ENCODE measurements at regions not wholly inside any gene's neighbourhood (a gene's known extent, or its start where the extent isn't known, plus 50 kb on each side); places are given as distances from the start of the nearest gene placed in this dataset.

DNA sequence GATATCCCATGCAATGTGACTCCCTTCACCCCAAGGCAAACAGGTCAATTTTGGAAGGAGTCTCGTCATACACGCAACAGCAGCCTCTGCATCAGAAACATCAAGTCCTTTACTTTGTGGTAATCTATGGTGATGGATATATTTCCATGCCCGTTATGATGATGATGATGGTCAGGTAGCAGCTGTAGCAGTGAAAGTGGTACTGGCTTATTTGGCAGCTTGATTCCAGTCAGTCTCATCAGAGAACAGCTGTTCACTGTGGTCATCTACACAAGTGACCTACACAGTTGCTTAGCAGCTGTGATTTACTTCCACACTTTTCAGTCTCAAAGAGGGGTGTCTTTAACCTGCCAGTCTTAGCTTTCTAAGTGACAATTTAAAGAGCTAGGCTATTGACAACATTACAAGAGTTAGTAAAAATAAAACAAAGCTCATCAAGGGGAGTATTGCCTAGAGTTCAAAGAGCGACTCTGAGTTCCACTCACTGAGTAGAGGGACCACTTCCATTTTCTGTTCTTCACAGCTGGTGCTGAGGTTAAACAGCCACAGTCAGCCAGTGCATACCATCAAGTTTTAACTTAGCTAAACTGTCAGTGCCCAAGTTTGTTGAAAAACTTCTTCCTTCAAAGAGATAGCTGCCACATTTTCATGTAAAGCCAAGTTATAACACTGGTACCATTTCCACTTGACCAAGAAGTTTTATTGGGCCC, 587.4 kb upstream of the KCNMB2 start:
- Histone ChIP-seq H3K27me3 (no peaks in the 10 kb centered on the region), H3K27ac (no peak overlapping the region), H3K36me3 (no peaks in the 10 kb centered on the region), H3K9me3 (no peaks in the 10 kb centered on the region), H3K4me3 (no peak overlapping the region), H3K4me1 (peaks cover 0 to 8% of the 10 kb centered on the region in 2 donors)
- intact Hi-C loops (cut with DNase I), result no loop called here
- no peak for DNase-seq (ENCODE audit: low spot score in 2 of 2)
- TF ChIP-seq CTCF (IDR thresholded peaks at IDR 0.05), result no peak

DNA sequence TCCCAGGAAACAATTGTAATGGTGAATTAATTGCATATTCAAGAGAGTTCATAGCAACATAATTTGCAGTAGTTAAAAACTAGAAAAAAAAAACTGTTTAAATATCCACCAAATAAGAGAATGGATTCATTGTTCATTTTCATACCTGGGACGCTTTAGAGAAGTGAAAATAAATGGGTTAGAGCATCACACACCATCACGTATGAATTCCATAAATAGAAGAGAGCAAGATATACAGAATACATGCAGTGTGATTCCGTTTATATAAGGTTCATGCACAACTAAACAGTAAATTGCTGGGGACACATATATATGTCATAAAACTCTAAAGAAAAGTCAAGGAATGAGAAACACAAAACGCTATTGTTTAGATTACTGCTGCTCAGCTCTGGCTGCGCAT, 577.0 kb upstream of the KCNMB2 start:
- no peak for TF ChIP-seq CTCF (IDR thresholded peaks at IDR 0.05)
- no peaks in the 10 kb centered on the region for H3K9me3 ChIP-seq
- DNase-seq (ENCODE audit: low spot score in 2 of 2), result no peak
- intact Hi-C loops (cut with DNase I), result no loop called here
- H3K36me3 ChIP-seq, result no peaks in the 10 kb centered on the region
- H3K4me3 ChIP-seq, result no peak overlapping the region
- no peaks in the 10 kb centered on the region for H3K27me3 ChIP-seq
- no peaks in the 10 kb centered on the region for H3K4me1 ChIP-seq
- H3K27ac ChIP-seq, result no peak overlapping the region

- intact Hi-C loops (cut with DNase I), result no loop called here
- H3K4me1 ChIP-seq, result no peaks in the 10 kb centered on the region
- TF ChIP-seq CTCF (IDR thresholded peaks at IDR 0.05), result no peak
- no peak overlapping the region for H3K27ac ChIP-seq
- no peaks in the 10 kb centered on the region for H3K27me3 ChIP-seq
- DNase-seq (ENCODE audit: low spot score in 2 of 2), result no peak
- H3K4me3 ChIP-seq, result no peak overlapping the region
- no peaks in the 10 kb centered on the region for H3K36me3 ChIP-seq
- H3K9me3 ChIP-seq, result no peaks in the 10 kb centered on the region
Measured at GRCh38 chr3:177960014-177960413, 576.2 kb upstream of the KCNMB2 start.

DNA sequence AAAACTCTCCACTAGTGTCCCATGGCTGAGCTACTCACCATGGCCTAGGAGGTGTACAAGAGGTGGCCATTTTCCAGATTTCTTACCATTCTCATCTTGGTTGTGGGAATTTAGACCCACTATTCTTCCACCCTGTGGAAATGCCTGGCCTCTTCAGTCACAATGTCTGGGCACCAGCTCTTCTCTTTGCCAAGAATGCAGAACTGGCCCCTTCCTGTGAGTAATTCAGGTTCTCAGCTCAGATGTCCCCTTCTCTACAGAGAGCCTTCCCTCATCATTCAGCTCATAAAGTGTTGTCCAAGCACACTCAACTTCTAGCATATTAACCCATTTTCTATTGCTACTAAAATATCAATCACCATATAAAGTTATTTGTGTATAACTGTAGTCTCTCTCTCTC, 575.5 kb upstream of the KCNMB2 start:
- no peak overlapping the region for H3K4me3 ChIP-seq
- DNase-seq (ENCODE audit: low spot score in 2 of 2), result no peak
- no peaks in the 10 kb centered on the region for H3K36me3 ChIP-seq
- intact Hi-C loops (cut with DNase I), result no loop called here
- H3K27ac ChIP-seq, result no peak overlapping the region
- H3K9me3 ChIP-seq, result no peaks in the 10 kb centered on the region
- no peak for TF ChIP-seq CTCF (IDR thresholded peaks at IDR 0.05)
- H3K27me3 ChIP-seq, result no peaks in the 10 kb centered on the region
- H3K4me1 ChIP-seq, result no peaks in the 10 kb centered on the region

GRCh38 chr3:177961784-177962183, 574.5 kb upstream of the KCNMB2 start:
- Histone ChIP-seq H3K9me3 (no peaks in the 10 kb centered on the region), H3K4me3 (no peak overlapping the region), H3K27me3 (no peaks in the 10 kb centered on the region), H3K36me3 (no peaks in the 10 kb centered on the region), H3K4me1 (no peaks in the 10 kb centered on the region), H3K27ac (no peak overlapping the region)
- TF ChIP-seq CTCF (IDR thresholded peaks at IDR 0.05), result no peak
- intact Hi-C loops (cut with DNase I), result no loop called here
- DNase-seq (ENCODE audit: low spot score in 2 of 2), result no peak

DNA sequence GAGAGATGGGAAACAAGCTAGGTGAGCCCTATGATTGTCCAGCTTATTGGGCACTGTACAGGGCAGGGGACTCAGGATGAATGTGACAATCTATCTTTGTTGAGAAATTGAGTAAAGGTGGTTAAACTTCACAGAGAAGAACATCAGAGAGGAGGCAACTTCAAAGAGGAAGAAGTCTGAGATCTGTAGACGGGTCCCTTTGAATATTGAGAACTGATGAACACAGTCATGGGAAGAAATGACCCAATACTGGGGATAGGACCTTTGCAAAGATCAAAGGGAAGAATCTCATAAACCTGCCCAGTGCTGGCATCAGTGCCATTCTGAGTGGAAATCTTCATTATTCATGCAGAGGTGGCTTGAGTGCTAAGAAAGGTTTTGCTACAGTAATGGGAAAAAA, 569.7 kb upstream of the KCNMB2 start:
- Histone ChIP-seq H3K36me3 (no peaks in the 10 kb centered on the region), H3K27ac (no peak overlapping the region), H3K4me1 (no peaks in the 10 kb centered on the region), H3K27me3 (no peaks in the 10 kb centered on the region), H3K9me3 (no peaks in the 10 kb centered on the region), H3K4me3 (no peak overlapping the region)
- intact Hi-C loops (cut with DNase I), result no loop called here
- DNase-seq (ENCODE audit: low spot score in 2 of 2), result no peak
- no peak for TF ChIP-seq CTCF (IDR thresholded peaks at IDR 0.05)

Data from ascending aorta (tissue), 2 donors.